Embryonic facial prominence (tissue), 1 donor: ENCODE measurements at regions not wholly inside any gene's neighbourhood (a gene's known extent, or its start where the extent isn't known, plus 50 kb on each side); places are given as distances from the start of the nearest gene placed in this dataset.

Source experiments
- DNase-seq: peaks from one replicate; pipeline ENCODE4 v3.0.0-alpha.2; 2016; ENCODE audit errors: extremely low spot score

- no peak for DNase-seq
These were observed 296.2 kb upstream of the SKOR2 start for GRCh38 chr18:47547539-47548202.

GRCh38 chr18:47545613-47546012 lies 294.2 kb upstream of the SKOR2 start:
- no peak for DNase-seq

DNA sequence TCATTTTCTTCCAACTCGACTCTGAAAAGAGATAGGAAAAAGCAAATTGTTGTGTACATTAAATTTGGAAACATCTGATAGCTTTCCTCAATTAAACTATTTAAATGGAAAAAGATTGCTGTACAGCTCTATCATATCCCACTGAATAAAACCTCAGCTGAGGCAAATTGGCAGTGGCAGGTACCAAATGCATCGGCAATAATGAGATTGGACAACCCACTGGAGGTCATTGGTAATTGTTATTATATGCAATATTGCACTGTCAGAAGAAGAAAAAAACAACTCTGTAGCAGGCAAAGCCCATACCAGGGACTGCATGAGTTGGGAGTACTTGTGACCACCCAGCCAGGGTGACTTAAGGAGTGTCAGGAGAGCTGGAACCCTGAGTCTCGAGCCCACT lies 291.6 kb upstream of the SKOR2 start:
- no peak for DNase-seq

- no peak for DNase-seq
These were observed 291.1 kb upstream of the SKOR2 start for GRCh38 chr18:47542551-47542950.

- no peak for DNase-seq
These were observed 280.3 kb upstream of the SKOR2 start for GRCh38 chr18:47531717-47532116.

DNA sequence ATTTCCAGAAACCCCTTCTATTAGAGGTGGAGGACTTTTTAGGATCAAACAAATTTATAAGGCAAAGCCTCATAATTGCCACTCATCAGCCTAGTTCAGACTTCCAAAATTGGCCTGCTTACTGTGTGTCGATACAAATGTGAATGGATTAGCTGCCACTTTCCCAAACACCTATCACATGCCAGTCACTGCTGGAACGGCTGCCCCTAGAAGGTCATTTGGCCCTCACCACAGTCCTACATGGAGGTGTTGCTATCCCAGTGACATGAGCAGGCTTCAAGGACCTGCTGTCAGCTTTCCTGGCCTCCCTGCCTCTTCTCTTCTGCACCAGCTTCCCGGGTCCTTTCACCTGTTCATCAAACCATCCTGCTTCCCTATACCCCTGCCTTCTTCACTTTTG lies 279.2 kb upstream of the SKOR2 start:
- DNase-seq = no peak

DNA sequence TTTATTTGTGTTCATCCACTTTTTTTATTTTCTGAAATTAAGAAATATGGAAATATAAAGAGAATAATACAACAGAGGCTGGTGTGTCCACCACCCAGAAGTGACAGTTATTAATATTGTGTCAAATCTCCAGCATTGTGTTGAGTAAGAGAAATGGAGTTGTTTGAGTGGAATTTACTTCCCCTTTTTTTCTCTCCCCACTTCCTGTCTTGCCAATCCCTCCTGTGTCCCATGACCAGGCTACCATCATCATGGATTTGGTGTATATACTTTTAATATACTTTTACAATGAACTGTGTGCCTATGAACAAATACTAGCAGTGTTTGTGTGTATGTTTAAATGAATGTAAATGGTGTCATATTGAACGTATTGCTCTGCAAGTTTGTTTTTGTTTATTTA lies 276.9 kb upstream of the SKOR2 start:
- DNase-seq = no peak

GRCh38 chr18:47526147-47526546 lies 274.7 kb upstream of the SKOR2 start:
- no peak for DNase-seq

- DNase-seq = no peak
These were observed 270.9 kb upstream of the SKOR2 start for GRCh38 chr18:47522359-47522758.

DNA sequence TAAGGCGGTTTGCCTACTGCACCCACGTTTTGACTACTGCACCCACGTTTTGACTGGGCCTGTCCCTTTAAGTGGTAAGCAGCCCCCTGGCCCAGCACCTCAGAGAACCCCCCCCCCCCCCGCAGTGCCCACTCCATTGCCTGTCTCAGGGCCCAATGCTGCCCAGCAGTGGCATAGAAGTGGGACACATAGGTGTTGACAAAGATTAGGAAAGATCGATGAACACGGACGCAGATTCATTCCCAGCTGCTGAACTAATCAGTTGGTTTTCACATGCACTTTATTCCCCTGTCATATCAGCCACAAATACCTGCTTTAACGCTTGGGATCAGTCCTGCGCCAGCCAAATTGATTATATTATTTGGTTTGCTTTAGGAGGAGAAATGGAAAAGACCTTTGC lies 268.8 kb upstream of the SKOR2 start:
- DNase-seq = no peak

DNA sequence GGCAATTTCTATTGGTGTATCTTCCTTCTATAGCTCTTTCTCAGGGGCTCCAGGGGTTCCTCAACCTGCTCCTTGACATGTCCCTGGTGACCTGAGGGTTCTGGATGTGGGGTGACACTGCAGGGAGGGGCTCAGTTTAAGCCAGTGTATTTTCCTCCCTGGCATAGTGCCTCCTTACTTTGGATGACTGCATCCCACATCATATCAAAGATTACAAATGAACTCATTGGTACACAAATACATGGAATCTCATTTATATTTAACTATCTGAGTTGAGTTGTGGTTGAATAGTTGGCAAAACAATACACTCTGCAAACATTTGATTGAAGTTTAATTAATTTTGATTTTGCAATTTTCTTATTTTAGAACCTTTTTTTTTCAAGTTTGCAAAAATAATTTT lies 268.2 kb upstream of the SKOR2 start:
- DNase-seq = no peak

DNA sequence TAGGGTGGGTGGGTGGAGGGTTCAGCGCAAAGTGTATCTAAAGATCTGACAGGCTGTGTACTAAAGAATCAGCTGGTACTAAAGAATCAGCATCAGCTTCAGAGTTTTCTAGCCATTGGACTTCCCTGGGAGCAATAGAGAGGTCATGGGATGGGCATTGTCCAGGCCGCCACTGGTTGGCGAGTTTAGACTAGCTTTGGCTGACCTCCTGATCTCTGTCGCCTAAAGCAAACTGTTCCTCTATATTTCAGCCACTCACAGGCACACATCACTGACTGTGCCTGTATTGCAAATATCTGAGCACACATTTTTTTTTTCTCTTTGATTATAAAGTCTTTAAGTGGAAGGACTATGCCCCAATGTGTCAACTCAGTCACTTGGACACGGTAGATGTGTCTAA lies 267.8 kb upstream of the SKOR2 start:
- no peak for DNase-seq

DNA sequence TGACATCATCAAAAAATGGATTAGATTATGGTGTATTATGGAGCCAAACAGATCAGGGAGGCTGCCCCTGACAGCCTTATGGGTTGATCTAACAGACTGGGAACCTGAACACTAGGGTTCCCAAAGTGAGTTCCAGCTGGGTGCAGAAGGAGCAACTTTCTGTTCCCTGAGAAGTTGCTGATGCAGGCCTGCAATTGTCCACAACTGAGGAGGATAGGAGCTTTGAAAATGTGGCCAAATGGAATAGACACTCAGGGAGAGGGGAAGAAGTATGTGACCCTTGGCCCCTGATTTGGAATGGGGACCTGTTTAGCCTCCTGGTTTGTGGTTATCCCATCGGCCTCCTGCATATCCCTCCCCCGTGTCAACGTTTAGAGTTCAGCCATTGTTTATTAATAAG lies 262.2 kb upstream of the SKOR2 start:
- no peak for DNase-seq

GRCh38 chr18:47512726-47513435 lies 261.4 kb upstream of the SKOR2 start:
- no peak for DNase-seq

DNA sequence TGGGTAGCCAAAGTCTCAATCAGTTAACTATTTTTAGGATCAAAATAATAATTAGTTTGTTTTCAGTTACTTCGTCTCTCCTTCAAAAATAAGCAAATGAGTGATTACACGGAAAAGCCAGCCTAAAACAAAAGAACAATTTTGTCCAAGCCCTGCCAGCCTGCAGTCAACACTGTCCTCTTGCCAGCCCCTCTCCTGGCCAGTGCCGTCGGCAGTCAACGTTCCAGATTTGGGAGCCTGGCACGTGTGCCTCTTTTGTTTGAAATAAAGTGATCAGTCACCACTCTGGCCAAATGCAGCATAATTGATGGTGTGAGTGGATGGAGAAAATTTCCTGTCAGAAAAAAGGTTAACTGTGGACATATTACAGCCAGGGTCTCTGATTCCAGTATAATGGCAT lies 260.6 kb upstream of the SKOR2 start:
- DNase-seq = no peak

DNA sequence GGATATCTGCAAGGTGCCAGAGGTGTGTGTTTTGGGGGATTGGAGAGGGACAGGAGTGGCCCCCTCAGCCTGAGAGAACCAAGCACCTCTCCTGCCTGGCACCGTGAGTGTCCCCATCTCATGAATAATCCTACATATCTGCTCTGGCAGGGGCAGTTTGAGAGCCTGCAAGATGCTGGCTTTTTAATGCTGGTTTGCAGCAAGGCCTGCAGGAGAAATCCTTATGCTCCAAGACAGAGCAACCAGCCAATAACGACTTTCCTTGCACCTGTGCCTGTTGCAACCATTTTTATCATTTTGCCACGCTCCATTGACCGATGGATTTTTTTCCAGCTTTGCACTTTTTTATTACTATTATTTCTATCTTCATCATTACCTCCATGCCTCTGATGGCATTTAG lies 259.4 kb upstream of the SKOR2 start:
- DNase-seq = no peak

GRCh38 chr18:47507651-47508050 lies 256.2 kb upstream of the SKOR2 start:
- no peak for DNase-seq

GRCh38 chr18:47506897-47507296 lies 255.4 kb upstream of the SKOR2 start:
- no peak for DNase-seq

GRCh38 chr18:47501946-47502345 lies 250.5 kb upstream of the SKOR2 start:
- no peak for DNase-seq

DNA sequence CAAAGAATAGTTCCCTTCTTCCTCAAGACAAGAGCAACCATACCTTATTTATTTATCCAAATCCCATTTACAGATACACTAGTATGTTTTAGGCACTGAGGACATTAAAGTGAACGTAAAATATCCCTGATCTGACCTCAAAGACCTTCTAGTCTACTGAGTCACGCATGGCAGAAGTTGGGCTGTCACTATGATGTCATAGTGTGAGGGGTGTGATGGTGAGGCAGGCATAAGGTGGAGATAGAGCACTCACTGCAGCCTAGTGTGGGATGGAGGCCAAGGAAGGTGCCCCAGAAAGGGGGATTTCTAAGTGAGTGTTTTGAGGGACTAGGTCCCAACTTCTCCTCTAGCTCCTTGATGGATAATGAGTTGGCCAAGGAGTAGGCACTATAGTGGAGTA lies 249.5 kb upstream of the SKOR2 start:
- DNase-seq = no peak

GRCh38 chr18:47492691-47493090 lies 241.2 kb upstream of the SKOR2 start:
- DNase-seq = no peak

DNA sequence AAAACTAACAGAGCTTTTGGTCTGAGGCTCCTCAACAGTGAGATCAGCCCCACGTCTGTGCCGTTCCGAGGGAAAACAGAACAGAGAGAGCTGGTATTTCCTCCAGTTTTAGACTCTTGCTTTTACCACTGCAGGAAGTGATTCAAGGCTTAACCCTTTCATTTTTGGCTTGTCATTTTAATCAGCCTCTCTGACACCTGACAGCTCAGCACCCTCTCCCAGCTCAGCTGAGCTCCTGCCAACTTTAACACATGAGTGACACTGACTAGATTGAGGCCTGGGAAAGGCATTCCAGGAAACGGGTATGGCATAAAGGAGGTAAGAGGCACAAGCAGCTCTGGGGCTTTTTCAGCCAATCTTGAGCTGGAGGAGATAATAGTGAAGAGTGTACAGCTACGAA lies 239.4 kb upstream of the SKOR2 start:
- no peak for DNase-seq

DNA sequence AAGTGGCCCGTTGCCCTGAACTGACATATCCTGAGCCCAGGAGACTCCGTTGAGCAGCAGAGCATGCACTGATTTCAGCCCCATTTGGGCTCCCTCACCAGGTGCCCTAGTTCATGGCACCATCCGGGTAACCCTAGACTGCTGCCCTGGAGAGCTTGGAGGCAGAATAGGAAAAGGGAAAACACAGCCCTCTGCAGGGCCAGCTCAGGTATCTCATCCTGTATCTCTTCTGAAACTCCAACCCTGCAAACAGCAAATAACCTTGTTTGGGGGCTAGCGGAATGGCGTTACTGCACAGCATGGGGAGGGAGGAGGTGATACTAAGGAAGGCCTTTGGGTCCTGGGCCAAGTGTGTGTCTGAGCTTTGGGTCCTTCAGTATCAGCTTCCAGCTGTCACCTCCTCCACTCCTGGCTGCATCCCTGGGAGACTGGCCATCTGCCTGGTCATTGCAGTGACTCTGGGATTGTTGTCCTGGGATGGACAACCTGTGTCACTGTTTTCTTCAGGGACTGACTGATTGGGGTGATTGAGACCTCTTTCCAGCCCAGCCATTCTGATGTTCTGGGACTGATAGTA lies 233.8 kb upstream of the SKOR2 start:
- DNase-seq = no peak
